Suprapubic skin (tissue), 4 donors: ENCODE measurements at regions not wholly inside any gene's neighbourhood (a gene's known extent, or its start where the extent isn't known, plus 50 kb on each side); places are given as distances from the start of the nearest gene placed in this dataset.
"Not testable (repeated sequence)": the region's sequence is repeated elsewhere in the genome, so short reads cannot be mapped to it uniquely, and the experiment has no call there.

ENCODE experiments used
- EP300 ChIP-seq: sonication (generic); formaldehyde crosslinking; IDR thresholded peaks from one replicate; pipeline ENCODE4 v1.6.1; 2017; ENCODE audit warnings: antibody characterized with exemption
- POLR2AphosphoS5 ChIP-seq, 3 donors: sonication (generic); formaldehyde crosslinking; IDR thresholded peaks; one replicate each; pipeline ENCODE4 v1.6.1; 2017; ENCODE audit warnings: antibody characterized with exemption in 3 of 3
- TF ChIP-seq, protein P1 (sequence below), 2 donors: fragments of 200-600 bp in 1 of 2; fragments of 450-650 bp in 1 of 2; sonication (generic) in 1 of 2; IDR thresholded peaks; one replicate each; pipeline ENCODE4 v1.5.1; 2016 to 2019; ENCODE audit warnings: antibody characterized with exemption in 2 of 2, mild to moderate bottlenecking in 1 of 2, moderate library complexity in 1 of 2

DNA sequence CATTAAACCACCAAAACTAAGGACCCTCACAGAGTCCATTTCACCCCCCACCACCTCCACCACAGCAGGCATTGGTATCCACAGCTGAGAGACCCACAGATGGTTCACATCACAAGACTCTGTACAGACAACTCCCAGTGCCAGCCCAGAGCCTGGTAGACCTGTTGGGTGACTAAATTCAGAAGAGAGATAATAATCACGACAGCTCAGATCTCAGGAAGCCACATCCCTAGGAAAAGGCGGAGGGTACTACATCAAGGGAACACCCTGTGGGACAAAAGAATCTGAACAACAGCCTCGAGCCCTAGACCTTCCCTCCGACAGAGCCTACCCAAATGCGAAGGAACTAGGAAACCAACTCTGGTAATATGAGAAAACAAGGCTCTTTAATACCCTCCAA is 51.4 kb upstream of the TMEM45B start:
- TF ChIP-seq, protein P1, sequence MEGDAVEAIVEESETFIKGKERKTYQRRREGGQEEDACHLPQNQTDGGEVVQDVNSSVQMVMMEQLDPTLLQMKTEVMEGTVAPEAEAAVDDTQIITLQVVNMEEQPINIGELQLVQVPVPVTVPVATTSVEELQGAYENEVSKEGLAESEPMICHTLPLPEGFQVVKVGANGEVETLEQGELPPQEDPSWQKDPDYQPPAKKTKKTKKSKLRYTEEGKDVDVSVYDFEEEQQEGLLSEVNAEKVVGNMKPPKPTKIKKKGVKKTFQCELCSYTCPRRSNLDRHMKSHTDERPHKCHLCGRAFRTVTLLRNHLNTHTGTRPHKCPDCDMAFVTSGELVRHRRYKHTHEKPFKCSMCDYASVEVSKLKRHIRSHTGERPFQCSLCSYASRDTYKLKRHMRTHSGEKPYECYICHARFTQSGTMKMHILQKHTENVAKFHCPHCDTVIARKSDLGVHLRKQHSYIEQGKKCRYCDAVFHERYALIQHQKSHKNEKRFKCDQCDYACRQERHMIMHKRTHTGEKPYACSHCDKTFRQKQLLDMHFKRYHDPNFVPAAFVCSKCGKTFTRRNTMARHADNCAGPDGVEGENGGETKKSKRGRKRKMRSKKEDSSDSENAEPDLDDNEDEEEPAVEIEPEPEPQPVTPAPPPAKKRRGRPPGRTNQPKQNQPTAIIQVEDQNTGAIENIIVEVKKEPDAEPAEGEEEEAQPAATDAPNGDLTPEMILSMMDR (IDR thresholded peaks at IDR 0.05), result not testable (repeated sequence)
- TF ChIP-seq POLR2AphosphoS5 (IDR thresholded peaks at IDR 0.05); EP300: not testable (repeated sequence)
